ENCODE measurements at regions not wholly inside any gene's neighbourhood (a gene's known extent, or its start where the extent isn't known, plus 50 kb on each side); places are given as distances from the start of the nearest gene placed in this dataset.

- Histone ChIP-seq H3K23ac (ENCODE audit: insufficient read length) (no peak overlapping the region), H4K20me1 (replicated peaks in 1 of 2; ENCODE audit: control insufficient read depth in 1 of 2, insufficient read depth in 2 of 2, low read length in 2 of 2) (no peaks in the 10 kb centered on the region), H3K9ac (replicated peaks in 1 of 4; ENCODE audit: extremely low read depth in 1 of 4, low read depth in 3 of 4, low read length in 3 of 4) (no peak overlapping the region), H3K27ac (ENCODE audit: low read depth, low read length) (no peak overlapping the region), H2AFZ (ENCODE audit: low read length) (no peak overlapping the region), H3K18ac (ENCODE audit: extremely low read depth, low read length) (no peak overlapping the region), H2BK20ac (ENCODE audit: low read length) (no peak overlapping the region), H3K14ac (ENCODE audit: insufficient read length) (no peak overlapping the region), H2BK5ac (ENCODE audit: low read depth, low read length) (no peak overlapping the region), H4K91ac (replicated peaks; ENCODE audit: insufficient read length, low read length) (no peak overlapping the region), H3K56ac (replicated peaks; ENCODE audit: insufficient read length, low read depth, low read length) (no peak overlapping the region), H2BK120ac (replicated peaks; ENCODE audit: low read depth, low read length) (no peak overlapping the region), H3K4me2 (ENCODE audit: insufficient read depth in 1 of 2, low read depth in 2 of 2, low read length in 2 of 2) (no peak overlapping the region), H3K36me3 (ENCODE audit: control insufficient read depth in 2 of 4, insufficient read depth in 4 of 4, low read length in 3 of 4) (no peaks in the 10 kb centered on the region; a peak in 1 of 8 replicates), H2BK15ac (ENCODE audit: low read length) (no peak overlapping the region), H2AK5ac (ENCODE audit: low read depth, low read length) (no peak overlapping the region), H2BK12ac (ENCODE audit: low read depth, low read length) (no peak overlapping the region), H3K27me3 (replicated peaks in 1 of 4; ENCODE audit: control insufficient read depth in 3 of 4, extremely low read depth in 1 of 4, insufficient read depth in 3 of 4, low read length in 3 of 4) (no peaks in the 10 kb centered on the region), H3K9me3 (ENCODE audit: insufficient read depth in 2 of 2, low read depth in 1 of 2, low read length in 1 of 2) (no peaks in the 10 kb centered on the region), H4K5ac (ENCODE audit: insufficient read length, low read depth, low read length) (no peak overlapping the region), H3K79me2 (ENCODE audit: control insufficient read depth in 1 of 2, insufficient read depth in 2 of 2, low read length in 2 of 2) (no peaks in the 10 kb centered on the region), H4K8ac (ENCODE audit: extremely low read depth, insufficient read depth, low read length) (no peak overlapping the region), H3K79me1 (ENCODE audit: low read depth, low read length) (no peaks in the 10 kb centered on the region), H3K4ac (replicated peaks; ENCODE audit: insufficient read length, low read depth, low read length) (no peak overlapping the region), H3K4me1 (replicated peaks in 1 of 4; ENCODE audit: control insufficient read depth in 3 of 4, insufficient read depth in 4 of 4, low read length in 3 of 4) (peaks cover 0 to 4% (median 0%) of the 10 kb centered on the region in 4 experiments; a peak in 1 of 7 replicates), H3K4me3 (ENCODE audit: extremely low read depth in 1 of 4, insufficient read depth in 2 of 4, low read depth in 3 of 4, low read length in 4 of 4) (no peak overlapping the region), H3K23me2 (ENCODE audit: low read depth, low read length) (no peaks in the 10 kb centered on the region)
- ChIA-PET CTCF (ENCODE audit: partially characterized antibody) (interaction anchor here (1.1 kb wide), 1 partner anchor 15 kb away, joined by 3 read pairs; no protein-coding TSS in a partner anchor), POLR2A (ENCODE audit: partially characterized antibody) (no interaction called here)
- 100% methylated on average over 1 of the region's 1 CpG; no CpG with 5 or more reads in 1 of the 2 experiments for WGBS, 2 experiments (ENCODE audit: extremely low coverage in 1 of 2, insufficient coverage in 1 of 2, insufficient read length in 1 of 2, insufficient replicate concordance in 2 of 2, low coverage in 1 of 2, low lambda C conversion rate in 2 of 2, missing lambda C conversion rate in 1 of 2)
- TF ChIP-seq SIN3A (conservative IDR thresholded peaks at IDR 0.05 in 1 of 2, IDR thresholded peaks at IDR 0.05 in 1 of 2; ENCODE audit: low read depth in 1 of 2, low read length in 2 of 2) (no peak), CHD1 (IDR thresholded peaks at IDR 0.05; ENCODE audit: low read depth, low read length) (no peak)
- FAIRE-seq (no peak), DNase-seq (ENCODE audit: low read depth in 1 of 2, low spot score in 2 of 2) (no peak)
Observed at GRCh38 chr4:174105202-174105601, 178.3 kb downstream of the FBXO8 start.
